Fibroblast of lung (primary cell): ENCODE measurements at regions not wholly inside any gene's neighbourhood (a gene's known extent, or its start where the extent isn't known, plus 50 kb on each side); places are given as distances from the start of the nearest gene placed in this dataset.

Source experiments
- CTCF ChIP-seq, 2 donors: IDR thresholded peaks in 1 of 2; conservative IDR thresholded peaks in 1 of 2; 1 replicate in 1 of 2; 2 replicates in 1 of 2; pipeline ENCODE4 v1.5.1; 2011 to 2012; ENCODE audit warnings: low read length in 2 of 2, control low read depth in 1 of 2, inconsistent platforms in 1 of 2, low read depth in 1 of 2, mild to moderate bottlenecking in 1 of 2
- EZH2 ChIP-seq: IDR thresholded peaks from 2 replicates; pipeline ENCODE4 v1.5.1; 2012; ENCODE audit warnings: low read length, control low read depth, mild to moderate bottlenecking; ENCODE audit errors: missing control alignments

GRCh38 chr16:85329059-85329812, 217.0 kb upstream of the CIBAR2 start:
- no peak for TF ChIP-seq CTCF (conservative IDR thresholded peaks at IDR 0.05 in 1 of 2, IDR thresholded peaks at IDR 0.05 in 1 of 2; ENCODE audit: low read depth in 1 of 2, low read length in 2 of 2)
- TF ChIP-seq EZH2: no peak
